Retinal pigment epithelial cell (primary cell): ENCODE measurements at regions not wholly inside any gene's neighbourhood (a gene's known extent, or its start where the extent isn't known, plus 50 kb on each side); places are given as distances from the start of the nearest gene placed in this dataset.
A peak's percentile ranks its signal among the peaks of the same experiment; 100 is the strongest.

Experiments used
- DNase-seq: peaks from one replicate; pipeline ENCODE4 v3.0.0-alpha.2; 2010; ENCODE audit warnings: low read depth
- H3K4me3 ChIP-seq: 2 replicates; pipeline ENCODE4 v1.5.1; 2011; ENCODE audit warnings: mild to moderate bottlenecking, low read length, control low read depth, moderate library complexity
- TF ChIP-seq, protein P1 (sequence below): conservative IDR thresholded peaks from 2 replicates; pipeline ENCODE4 v1.5.1; 2011; ENCODE audit warnings: low read depth, low read length, control low read depth, inconsistent platforms

DNA sequence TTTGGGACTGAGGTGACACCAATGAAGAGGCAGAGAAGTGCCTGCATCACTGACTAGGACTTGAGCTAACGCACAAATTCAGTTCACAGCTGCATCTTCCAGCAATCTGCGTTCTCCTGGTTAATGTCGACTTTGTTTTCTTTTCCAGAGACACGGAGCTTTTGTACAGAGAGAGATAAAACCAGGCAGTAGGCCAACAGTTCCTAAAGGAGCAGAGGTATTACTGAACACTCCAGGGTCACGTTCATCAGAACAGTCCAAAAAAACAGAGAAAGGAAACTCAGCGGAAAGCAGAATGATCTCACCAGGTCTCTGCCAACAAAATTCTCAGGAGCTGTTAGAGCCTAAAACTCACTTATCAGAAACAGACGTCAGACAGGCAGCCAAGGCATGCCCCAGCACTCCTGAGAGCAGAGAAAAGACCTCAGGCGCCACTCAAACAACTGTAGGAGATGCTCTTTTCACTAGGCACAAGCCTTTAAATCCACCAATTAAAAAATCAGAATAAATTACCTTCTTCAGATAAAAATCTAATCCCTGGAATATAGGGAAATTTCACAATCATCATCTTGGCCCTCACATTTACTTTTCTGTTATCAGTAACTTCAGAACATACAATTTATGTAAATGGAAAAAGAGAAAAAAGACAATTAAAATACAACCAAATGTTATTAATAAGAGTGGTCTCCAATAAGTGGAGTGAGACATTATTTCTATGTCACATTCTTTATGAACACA lies 95.9 kb upstream of the SPTBN1 start:
- peak overlapping the region; percentile 2 for H3K4me3 ChIP-seq
- TF ChIP-seq, protein P1, sequence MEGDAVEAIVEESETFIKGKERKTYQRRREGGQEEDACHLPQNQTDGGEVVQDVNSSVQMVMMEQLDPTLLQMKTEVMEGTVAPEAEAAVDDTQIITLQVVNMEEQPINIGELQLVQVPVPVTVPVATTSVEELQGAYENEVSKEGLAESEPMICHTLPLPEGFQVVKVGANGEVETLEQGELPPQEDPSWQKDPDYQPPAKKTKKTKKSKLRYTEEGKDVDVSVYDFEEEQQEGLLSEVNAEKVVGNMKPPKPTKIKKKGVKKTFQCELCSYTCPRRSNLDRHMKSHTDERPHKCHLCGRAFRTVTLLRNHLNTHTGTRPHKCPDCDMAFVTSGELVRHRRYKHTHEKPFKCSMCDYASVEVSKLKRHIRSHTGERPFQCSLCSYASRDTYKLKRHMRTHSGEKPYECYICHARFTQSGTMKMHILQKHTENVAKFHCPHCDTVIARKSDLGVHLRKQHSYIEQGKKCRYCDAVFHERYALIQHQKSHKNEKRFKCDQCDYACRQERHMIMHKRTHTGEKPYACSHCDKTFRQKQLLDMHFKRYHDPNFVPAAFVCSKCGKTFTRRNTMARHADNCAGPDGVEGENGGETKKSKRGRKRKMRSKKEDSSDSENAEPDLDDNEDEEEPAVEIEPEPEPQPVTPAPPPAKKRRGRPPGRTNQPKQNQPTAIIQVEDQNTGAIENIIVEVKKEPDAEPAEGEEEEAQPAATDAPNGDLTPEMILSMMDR, result no peak
- no peak for DNase-seq

DNA sequence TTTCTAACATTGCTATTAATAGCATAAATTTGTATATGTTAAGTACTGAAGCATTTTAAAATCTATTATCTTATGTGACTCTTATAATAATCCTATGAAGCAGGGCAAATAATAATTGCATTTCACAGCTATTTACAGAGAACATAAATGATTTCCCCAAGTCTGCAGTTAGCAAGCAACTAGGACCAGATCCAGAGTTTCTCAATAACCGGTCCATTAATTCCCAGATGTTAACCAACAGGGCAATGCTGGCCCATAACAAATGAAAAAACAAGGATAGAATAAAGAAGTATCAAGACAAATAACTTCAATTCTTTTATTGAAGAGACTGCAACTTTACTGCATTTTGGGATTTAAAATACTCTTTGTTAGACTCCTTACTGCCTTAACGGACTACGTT lies 91.7 kb upstream of the SPTBN1 start:
- TF ChIP-seq, protein P1, result no peak
- H3K4me3 ChIP-seq, result no peak overlapping the region
- no peak for DNase-seq

DNA sequence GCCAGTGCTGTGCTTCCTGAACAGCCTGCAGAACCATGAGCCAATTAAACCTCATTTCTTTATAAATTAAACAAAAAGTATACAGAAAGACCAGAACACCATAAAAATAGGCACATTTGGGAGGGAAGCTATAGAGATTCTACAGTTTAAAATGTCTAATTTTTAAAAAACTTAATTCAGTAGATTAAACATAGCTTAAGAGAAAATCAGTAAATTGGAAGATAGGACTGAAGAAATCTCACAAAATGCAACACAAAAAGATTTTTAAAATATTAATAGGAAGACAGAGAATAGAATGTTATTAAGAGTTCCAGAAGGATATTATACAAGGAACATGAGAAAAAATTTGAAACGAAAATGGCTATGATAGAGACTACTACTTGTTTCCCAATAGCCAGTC lies 90.5 kb upstream of the SPTBN1 start:
- H3K4me3 ChIP-seq, result no peak overlapping the region
- TF ChIP-seq, protein P1, result no peak
- no peak for DNase-seq

DNA sequence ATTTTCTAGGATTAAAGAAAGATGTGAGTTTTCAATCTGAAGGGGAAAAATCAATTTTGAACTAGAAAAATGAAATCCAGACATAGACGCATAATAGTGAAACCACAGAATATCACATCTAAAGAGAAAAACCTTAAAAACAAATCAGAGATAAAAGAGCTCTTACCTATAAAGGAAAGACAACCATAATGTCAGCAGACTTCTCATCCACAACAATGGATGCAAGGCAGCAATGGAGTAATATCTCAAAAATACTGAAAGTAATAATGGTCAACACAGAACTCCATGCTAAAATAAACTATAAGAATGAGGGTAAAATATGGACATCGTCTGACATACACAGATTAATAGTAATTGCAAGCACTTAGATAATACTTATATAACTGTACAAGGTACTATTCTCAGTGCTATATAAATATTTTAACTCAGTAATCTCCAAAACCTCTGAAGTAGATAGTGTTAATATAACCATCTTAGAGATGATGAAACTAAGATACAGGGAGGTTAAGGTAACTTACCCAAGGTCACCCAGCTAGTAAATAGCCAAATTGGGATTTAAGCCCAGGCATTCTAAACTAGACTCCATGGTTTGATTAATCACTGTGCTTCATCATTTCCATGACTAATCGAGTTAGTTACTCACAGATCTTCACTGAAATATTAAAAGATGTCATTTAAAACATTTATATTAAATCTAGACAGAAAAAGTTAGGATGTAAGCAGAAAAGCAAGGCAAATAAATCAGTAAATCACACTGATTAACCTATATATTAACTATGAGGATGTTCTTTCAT lies 89.4 kb upstream of the SPTBN1 start:
- no peak overlapping the region for H3K4me3 ChIP-seq
- DNase-seq, result no peak
- TF ChIP-seq, protein P1, result no peak

DNA sequence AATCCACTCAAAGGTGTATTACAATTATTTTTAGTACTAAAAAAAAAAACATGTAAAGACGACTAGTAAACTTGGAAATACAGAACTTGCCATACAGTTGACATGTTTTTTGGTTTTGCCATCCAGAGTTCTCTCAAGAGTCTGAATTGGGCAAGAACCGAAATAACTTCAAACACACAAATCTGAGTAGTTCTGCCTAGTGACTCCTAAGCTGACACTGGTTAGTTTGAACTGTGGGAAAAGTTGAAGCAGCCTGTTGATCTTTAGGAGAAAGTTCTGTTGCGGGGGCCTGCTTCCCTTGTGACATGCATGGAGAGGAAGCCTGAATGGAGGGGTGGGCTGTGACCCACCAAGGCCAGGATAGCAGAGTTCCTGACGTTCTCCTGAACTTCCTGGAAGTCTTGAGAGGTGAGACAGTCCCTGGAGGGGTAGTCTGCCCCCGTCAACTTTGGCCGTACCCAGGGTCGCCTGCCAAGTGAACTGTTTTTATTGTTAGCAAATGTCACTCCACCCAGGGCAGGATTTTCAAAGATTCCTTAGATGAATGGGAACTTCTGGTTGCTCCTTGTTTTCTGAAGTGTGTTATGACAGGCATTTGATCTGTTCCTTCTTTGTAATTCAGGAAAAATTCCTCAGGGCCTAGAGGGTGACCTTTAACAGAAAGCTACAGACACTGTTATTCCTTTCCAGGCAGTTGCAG lies 85.6 kb upstream of the SPTBN1 start:
- DNase-seq, result no peak
- TF ChIP-seq, protein P1, result no peak

DNA sequence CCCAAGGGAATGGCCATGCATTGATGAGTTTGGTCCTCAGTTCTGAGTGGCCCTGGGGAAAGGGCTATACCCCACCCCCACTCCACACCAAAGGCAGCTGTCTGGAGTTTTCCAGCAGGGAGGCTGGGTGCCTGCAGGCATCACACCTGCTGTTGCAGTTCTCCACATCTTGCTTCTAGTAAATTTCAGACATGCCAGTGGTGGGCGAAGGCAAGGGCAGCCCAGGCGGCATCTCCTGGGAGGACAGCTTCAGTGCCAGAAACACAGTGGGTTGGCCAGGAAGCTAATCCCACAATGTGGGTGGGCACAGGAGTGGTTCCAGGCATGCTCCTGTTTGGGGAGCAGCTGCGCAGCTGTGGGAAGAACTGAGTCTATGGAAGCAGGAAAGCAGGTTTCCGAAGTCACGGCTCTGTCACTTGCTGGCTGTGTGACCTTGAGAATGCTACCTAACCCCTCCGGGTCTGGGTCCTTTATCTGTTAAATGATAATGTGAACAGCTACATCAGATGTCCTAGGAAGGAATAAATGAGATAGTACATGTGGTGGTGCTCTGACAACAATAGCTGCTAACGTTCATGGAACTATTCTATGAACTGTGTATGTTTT lies 84.6 kb upstream of the SPTBN1 start:
- H3K4me3 ChIP-seq, result no peak overlapping the region
- no peak for DNase-seq
- TF ChIP-seq, protein P1, result no peak

More for the DNA sequence above, 85.6 kb upstream of the SPTBN1 start:
- H3K4me3 ChIP-seq, result no peak overlapping the region
